ENCODE measurements at regions not wholly inside any gene's neighbourhood (a gene's known extent, or its start where the extent isn't known, plus 50 kb on each side); places are given as distances from the start of the nearest gene placed in this dataset.

DNA sequence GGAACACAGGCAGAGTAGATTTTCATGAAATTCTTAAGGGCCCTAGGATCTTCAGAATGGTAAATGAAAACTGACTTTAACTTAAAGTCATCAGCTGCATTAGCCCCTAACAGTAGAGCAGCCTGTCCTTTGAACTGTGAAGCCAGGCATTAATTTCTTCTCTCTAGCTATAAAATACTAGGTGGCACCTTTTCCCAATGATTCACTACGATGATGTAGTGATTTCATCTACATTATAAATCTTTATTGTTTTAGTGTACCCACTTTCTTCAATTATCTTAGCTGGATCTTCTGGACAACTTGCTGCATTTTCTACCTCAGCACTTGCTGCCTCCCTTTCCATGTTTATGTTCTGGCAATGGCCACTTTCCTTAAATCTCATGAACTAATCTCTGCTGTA lies 290.5 kb downstream of the NOL4 start:
- TF ChIP-seq, protein P1, sequence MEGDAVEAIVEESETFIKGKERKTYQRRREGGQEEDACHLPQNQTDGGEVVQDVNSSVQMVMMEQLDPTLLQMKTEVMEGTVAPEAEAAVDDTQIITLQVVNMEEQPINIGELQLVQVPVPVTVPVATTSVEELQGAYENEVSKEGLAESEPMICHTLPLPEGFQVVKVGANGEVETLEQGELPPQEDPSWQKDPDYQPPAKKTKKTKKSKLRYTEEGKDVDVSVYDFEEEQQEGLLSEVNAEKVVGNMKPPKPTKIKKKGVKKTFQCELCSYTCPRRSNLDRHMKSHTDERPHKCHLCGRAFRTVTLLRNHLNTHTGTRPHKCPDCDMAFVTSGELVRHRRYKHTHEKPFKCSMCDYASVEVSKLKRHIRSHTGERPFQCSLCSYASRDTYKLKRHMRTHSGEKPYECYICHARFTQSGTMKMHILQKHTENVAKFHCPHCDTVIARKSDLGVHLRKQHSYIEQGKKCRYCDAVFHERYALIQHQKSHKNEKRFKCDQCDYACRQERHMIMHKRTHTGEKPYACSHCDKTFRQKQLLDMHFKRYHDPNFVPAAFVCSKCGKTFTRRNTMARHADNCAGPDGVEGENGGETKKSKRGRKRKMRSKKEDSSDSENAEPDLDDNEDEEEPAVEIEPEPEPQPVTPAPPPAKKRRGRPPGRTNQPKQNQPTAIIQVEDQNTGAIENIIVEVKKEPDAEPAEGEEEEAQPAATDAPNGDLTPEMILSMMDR (IDR thresholded peaks at IDR 0.05; ENCODE audit: low read length), result no peak
- TF ChIP-seq EZH2 (IDR thresholded peaks at IDR 0.05; ENCODE audit: borderline replicate concordance, low read length), result no peak

Data from OCI-LY1 (cell line).